Kidney (tissue), 13 donors: ENCODE measurements at regions not wholly inside any gene's neighbourhood (a gene's known extent, or its start where the extent isn't known, plus 50 kb on each side); places are given as distances from the start of the nearest gene placed in this dataset.

Experiments
- DNase-seq, 5 donors: peaks; one replicate each; pipeline ENCODE4 v3.0.0-alpha.2; 2013 to 2020
- FAIRE-seq: peaks from 2 replicates; lab custom pipeline; 2012; peaks lifted over from hg19 to GRCh38; lab: Jason Lieb, UNC
- H3K27ac ChIP-seq, 2 donors: one replicate each; pipeline ENCODE4 v1.7.0; 2013; ENCODE audit warnings: low read depth in 2 of 2, low read length in 2 of 2, inconsistent platforms in 1 of 2
- H3K27me3 ChIP-seq: one replicate; pipeline ENCODE4 v1.7.1; 2013; ENCODE audit warnings: low read length, inconsistent platforms; ENCODE audit not compliant: control insufficient read depth, insufficient read depth
- H3K36me3 ChIP-seq, 3 donors: one replicate each; pipeline versions ENCODE4 v1.7.0 to v1.7.1; 2013; ENCODE audit warnings: low read length in 3 of 3, control low read depth in 1 of 3, inconsistent platforms in 1 of 3; ENCODE audit not compliant: insufficient read depth in 3 of 3, control insufficient read depth in 2 of 3
- H3K4me1 ChIP-seq, 3 donors: one replicate each; pipeline versions ENCODE4 v1.7.0 to v1.7.1; 2013; ENCODE audit warnings: low read length in 3 of 3, inconsistent platforms in 1 of 3, low read depth in 1 of 3; ENCODE audit not compliant: control insufficient read depth in 2 of 3, insufficient read depth in 2 of 3
- H3K4me3 ChIP-seq, 3 donors: one replicate each; pipeline versions ENCODE4 v1.7.0 to v1.8.1; 2013; ENCODE audit warnings: low read length in 3 of 3, control low read depth in 1 of 3, inconsistent platforms in 1 of 3
- H3K9ac ChIP-seq, 3 donors: one replicate each; pipeline versions ENCODE4 v1.7.0 to v1.7.1; 2013; ENCODE audit warnings: low read length in 3 of 3, control low read depth in 1 of 3, inconsistent platforms in 1 of 3
- H3K9me3 ChIP-seq, 3 donors: one replicate each; pipeline versions ENCODE4 v1.7.0 to v1.7.1; 2013; ENCODE audit warnings: low read length in 3 of 3, control low read depth in 1 of 3, inconsistent platforms in 1 of 3; ENCODE audit not compliant: control insufficient read depth in 2 of 3, insufficient read depth in 1 of 3
- intact Hi-C: fragments of 100-400 bp; cut with DNase I; formaldehyde crosslinking; loops from one replicate; pipeline ENCODE4 v1.11.1; 2022
- TF ChIP-seq, protein P1 (sequence below): IDR thresholded peaks from 3 replicates; pipeline ENCODE4 v1.5.1; 2012; ENCODE audit warnings: mild to moderate bottlenecking, moderate library complexity, borderline replicate concordance; ENCODE audit not compliant: insufficient read depth; ENCODE audit errors: extremely low read depth
- donor health status: control.
- donor health status: control.
- donor health status: control.
- donor health status: control.
- donor health status: control.
- donor health status: DM: yes; HTN: yes; CAD: no.
- donor health status: Normal renal cell carcinoma (clear cell type).

DNA sequence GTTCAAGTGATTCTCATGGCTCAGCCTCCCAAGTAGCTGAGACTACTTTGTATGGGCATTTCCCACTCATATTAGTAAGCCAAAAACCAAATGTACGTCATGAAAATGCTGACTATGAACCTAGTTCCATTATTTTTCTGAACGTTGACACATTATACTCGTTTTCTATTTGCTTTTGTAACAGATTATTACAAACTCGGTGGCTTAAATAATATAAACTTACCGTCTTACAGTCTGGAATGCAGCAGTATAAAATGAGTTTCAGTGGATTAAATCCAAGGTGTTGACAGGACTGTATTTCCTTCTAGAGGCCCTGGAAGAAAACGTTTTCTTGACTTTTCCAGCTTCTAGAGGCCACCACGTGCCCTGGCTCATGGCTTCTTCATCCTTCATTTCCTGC, 517.0 kb downstream of the GADD45G start:
- H3K9ac ChIP-seq, result no peak overlapping the region
- FAIRE-seq, result no peak
- DNase-seq, result no peak
- H3K4me1 ChIP-seq, result no peaks in the 10 kb centered on the region
- no peak overlapping the region for H3K27ac ChIP-seq
- no peak overlapping the region for H3K4me3 ChIP-seq
- H3K9me3 ChIP-seq, result no peaks in the 10 kb centered on the region
- TF ChIP-seq, protein P1, sequence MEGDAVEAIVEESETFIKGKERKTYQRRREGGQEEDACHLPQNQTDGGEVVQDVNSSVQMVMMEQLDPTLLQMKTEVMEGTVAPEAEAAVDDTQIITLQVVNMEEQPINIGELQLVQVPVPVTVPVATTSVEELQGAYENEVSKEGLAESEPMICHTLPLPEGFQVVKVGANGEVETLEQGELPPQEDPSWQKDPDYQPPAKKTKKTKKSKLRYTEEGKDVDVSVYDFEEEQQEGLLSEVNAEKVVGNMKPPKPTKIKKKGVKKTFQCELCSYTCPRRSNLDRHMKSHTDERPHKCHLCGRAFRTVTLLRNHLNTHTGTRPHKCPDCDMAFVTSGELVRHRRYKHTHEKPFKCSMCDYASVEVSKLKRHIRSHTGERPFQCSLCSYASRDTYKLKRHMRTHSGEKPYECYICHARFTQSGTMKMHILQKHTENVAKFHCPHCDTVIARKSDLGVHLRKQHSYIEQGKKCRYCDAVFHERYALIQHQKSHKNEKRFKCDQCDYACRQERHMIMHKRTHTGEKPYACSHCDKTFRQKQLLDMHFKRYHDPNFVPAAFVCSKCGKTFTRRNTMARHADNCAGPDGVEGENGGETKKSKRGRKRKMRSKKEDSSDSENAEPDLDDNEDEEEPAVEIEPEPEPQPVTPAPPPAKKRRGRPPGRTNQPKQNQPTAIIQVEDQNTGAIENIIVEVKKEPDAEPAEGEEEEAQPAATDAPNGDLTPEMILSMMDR, result no peak
- H3K27me3 ChIP-seq, result no peaks in the 10 kb centered on the region
- intact Hi-C loops, result no loop called here
- H3K36me3 ChIP-seq, result no peaks in the 10 kb centered on the region

DNA sequence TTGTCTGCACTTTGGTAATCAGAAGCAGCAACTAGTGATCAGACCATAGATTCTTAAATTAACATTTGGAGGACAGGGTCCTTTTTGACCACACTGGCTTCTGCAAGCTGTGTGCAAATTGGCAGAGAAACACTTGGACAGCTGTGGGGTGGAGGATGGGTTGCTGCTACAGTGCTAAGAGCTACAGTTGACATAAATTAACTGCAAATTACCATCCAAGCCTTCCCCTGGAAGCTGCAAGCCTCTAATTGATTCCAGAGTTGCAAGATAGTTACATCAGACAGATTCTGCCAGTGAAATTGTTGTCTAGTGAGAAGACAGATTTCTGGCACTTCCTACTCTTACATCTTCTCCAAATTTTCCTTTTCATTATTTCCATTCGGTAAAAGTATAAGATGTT, 517.7 kb downstream of the DIRAS2 start:
- no peak overlapping the region for H3K4me3 ChIP-seq
- no peaks in the 10 kb centered on the region for H3K4me1 ChIP-seq
- TF ChIP-seq, protein P1, result no peak
- H3K36me3 ChIP-seq, result no peaks in the 10 kb centered on the region
- H3K27ac ChIP-seq, result no peak overlapping the region
- H3K27me3 ChIP-seq, result no peaks in the 10 kb centered on the region
- peak in 1 of 5 donors; percentile 41 for DNase-seq
- intact Hi-C loops, result no loop called here
- no peaks in the 10 kb centered on the region for H3K9me3 ChIP-seq
- FAIRE-seq, result no peak
- no peak overlapping the region for H3K9ac ChIP-seq

DNA sequence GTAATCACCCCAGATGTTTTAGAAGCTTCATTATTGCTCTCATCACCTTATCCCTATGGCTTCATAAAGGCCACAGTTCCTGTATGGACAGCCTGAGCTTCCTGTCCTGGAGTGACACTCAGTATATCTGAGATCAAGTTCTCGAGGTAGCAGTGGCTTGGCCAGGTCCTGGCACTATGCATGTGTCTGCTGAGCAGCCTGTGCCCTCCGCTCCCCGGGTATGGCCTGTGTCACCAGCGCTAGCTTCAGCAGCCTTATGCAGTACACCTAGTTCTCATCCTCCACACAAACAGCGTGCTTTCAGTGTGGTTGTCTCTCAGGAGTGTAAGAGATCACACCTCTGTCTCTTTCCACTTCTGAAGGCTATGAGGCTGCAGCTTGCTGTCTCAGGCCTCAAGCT, 514.7 kb downstream of the DIRAS2 start:
- Histone ChIP-seq H3K27me3 (no peaks in the 10 kb centered on the region), H3K36me3 (no peaks in the 10 kb centered on the region), H3K4me1 (no peaks in the 10 kb centered on the region), H3K9ac (no peak overlapping the region), H3K9me3 (no peaks in the 10 kb centered on the region), H3K27ac (no peak overlapping the region), H3K4me3 (no peak overlapping the region)
- DNase-seq (no peak), FAIRE-seq (no peak)
- intact Hi-C loops, result no loop called here
- TF ChIP-seq, protein P1, result no peak

DNA sequence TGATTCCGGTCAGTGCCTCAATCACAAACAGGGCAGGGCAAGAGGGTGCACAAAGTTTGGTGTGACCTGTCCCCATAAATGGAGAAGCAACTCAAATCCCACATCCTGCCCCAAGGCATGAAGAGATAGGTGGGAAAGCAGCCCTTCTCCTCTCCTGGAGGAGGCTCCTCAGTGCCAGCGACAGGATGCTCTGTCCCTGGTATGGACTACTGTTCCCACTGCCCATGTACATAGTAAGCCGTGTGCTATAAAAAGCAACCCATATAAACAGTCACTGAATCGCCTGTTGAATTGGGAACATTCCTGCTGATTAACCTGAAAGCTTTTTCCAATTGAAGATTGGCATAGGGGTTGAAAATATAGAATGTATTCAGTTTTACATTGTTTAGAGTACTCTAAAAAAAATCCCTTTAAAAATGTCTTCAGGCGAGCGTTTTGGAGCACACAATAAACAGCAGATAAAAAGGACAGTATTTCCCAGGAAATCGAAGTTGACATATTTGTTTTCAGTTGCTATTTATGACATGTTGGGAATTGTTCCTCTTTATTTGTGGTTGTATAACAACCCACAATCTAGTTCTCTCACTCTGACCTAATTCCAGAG, 513.9 kb downstream of the DIRAS2 start:
- Histone ChIP-seq H3K36me3 (no peaks in the 10 kb centered on the region), H3K27ac (no peak overlapping the region), H3K4me1 (no peaks in the 10 kb centered on the region), H3K4me3 (no peak overlapping the region), H3K9ac (no peak overlapping the region), H3K9me3 (no peaks in the 10 kb centered on the region), H3K27me3 (no peaks in the 10 kb centered on the region)
- no peak for FAIRE-seq
- intact Hi-C loops, result no loop called here
- TF ChIP-seq, protein P1, result no peak
- no peak for DNase-seq
